Smooth muscle cell (in vitro differentiated cells): ENCODE measurements at regions not wholly inside any gene's neighbourhood (a gene's known extent, or its start where the extent isn't known, plus 50 kb on each side); places are given as distances from the start of the nearest gene placed in this dataset.

ENCODE experiments used
- DNase-seq: peaks from one replicate; lab custom pipeline; 2025; ENCODE audit not compliant: unreplicated experiment; lab: John Stamatoyannopoulos, UW
- H2AFZ ChIP-seq: fragments of 200-600 bp; sonication (generic); 2 replicates; pipeline ENCODE4 v1.6.0; 2016; ENCODE audit warnings: antibody characterized with exemption, low read depth, mild to moderate bottlenecking
- H3F3A ChIP-seq: fragments of 200-600 bp; sonication (generic); 2 replicates; pipeline ENCODE4 v1.6.0; 2017; ENCODE audit warnings: antibody characterized with exemption, low read depth
- H3K27ac ChIP-seq: fragments of 200-600 bp; sonication (generic); 2 replicates; pipeline ENCODE4 v1.5.1; 2016; ENCODE audit warnings: low read depth, mild to moderate bottlenecking
- H3K27me3 ChIP-seq: fragments of 200-600 bp; sonication (generic); 2 replicates; pipeline ENCODE4 v1.6.1; 2016; ENCODE audit warnings: low read depth, mild to moderate bottlenecking
- H3K36me3 ChIP-seq: fragments of 200-600 bp; sonication (generic); 2 replicates; pipeline ENCODE4 v1.5.1; 2016; ENCODE audit warnings: low read depth
- H3K4me1 ChIP-seq: fragments of 200-600 bp; sonication (generic); 2 replicates; pipeline ENCODE4 v1.5.1; 2016; ENCODE audit warnings: low read depth
- H3K4me2 ChIP-seq: fragments of 200-600 bp; sonication (generic); 2 replicates; pipeline ENCODE4 v1.6.0; 2016; ENCODE audit warnings: mild to moderate bottlenecking
- H3K4me3 ChIP-seq: fragments of 200-600 bp; sonication (generic); 2 replicates; pipeline ENCODE4 v1.5.1; 2016; ENCODE audit warnings: mild to moderate bottlenecking
- H3K79me2 ChIP-seq: fragments of 200-600 bp; sonication (generic); 2 replicates; pipeline ENCODE4 v1.6.0; 2016; ENCODE audit warnings: low read depth, mild to moderate bottlenecking
- H3K9ac ChIP-seq: fragments of 200-600 bp; sonication (generic); 2 replicates; pipeline ENCODE4 v1.6.0; 2016; ENCODE audit warnings: low read depth
- H3K9me3 ChIP-seq: fragments of 200-600 bp; sonication (generic); replicated peaks from 2 replicates; pipeline ENCODE4 v1.5.1; 2016; ENCODE audit warnings: low read depth
- H4K20me1 ChIP-seq: fragments of 200-600 bp; sonication (generic); 2 replicates; pipeline ENCODE4 v1.6.0; 2016; ENCODE audit warnings: low read depth
- WGBS: methylation state at CpG from one replicate; pipeline ENCODE4 v1.1.7; 2016; ENCODE audit warnings: low lambda C conversion rate; 5-methylcytosine and 5-hydroxymethylcytosine counted together
- TF ChIP-seq, protein P1 (sequence below): fragments of 200-600 bp; sonication (generic); IDR thresholded peaks from 2 replicates; pipeline ENCODE4 v1.5.1; 2017; ENCODE audit warnings: borderline replicate concordance, mild to moderate bottlenecking, antibody characterized with exemption; ENCODE audit not compliant: insufficient read depth, poor library complexity, severe bottlenecking

DNA sequence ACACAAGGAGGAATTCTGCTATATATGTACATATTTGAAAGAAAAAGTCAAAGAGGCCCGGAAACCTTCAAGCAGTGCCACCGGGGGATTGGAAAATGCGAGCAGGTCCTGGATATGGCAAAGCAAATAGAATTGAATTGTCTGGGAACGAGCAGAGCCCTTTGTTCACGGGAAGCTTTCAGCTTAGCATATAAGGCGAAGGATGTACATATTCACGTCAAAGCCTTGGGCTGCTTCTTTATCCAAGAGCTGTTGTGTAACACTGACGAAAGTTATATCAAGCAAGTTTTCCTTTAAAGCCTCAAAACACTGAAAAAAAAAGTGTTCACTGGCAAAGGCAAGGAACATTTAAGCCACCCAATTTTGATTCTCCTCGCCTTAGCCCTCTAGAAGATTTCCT, 171.0 kb downstream of the GPX5 start:
- H3K4me3 ChIP-seq: no peak overlapping the region
- H3K27me3 ChIP-seq: no peaks in the 10 kb centered on the region
- no peak overlapping the region for H3K27ac ChIP-seq
- peaks cover 8% of the 10 kb centered on the region for H3F3A ChIP-seq
- TF ChIP-seq, protein P1, sequence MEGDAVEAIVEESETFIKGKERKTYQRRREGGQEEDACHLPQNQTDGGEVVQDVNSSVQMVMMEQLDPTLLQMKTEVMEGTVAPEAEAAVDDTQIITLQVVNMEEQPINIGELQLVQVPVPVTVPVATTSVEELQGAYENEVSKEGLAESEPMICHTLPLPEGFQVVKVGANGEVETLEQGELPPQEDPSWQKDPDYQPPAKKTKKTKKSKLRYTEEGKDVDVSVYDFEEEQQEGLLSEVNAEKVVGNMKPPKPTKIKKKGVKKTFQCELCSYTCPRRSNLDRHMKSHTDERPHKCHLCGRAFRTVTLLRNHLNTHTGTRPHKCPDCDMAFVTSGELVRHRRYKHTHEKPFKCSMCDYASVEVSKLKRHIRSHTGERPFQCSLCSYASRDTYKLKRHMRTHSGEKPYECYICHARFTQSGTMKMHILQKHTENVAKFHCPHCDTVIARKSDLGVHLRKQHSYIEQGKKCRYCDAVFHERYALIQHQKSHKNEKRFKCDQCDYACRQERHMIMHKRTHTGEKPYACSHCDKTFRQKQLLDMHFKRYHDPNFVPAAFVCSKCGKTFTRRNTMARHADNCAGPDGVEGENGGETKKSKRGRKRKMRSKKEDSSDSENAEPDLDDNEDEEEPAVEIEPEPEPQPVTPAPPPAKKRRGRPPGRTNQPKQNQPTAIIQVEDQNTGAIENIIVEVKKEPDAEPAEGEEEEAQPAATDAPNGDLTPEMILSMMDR: no peak
- no peaks in the 10 kb centered on the region for H3K79me2 ChIP-seq
- no peak overlapping the region for H2AFZ ChIP-seq
- H4K20me1 ChIP-seq: no peaks in the 10 kb centered on the region
- no peaks in the 10 kb centered on the region for H3K9me3 ChIP-seq
- no peak overlapping the region for H3K9ac ChIP-seq
- H3K4me1 ChIP-seq: peaks cover 6% of the 10 kb centered on the region
- H3K36me3 ChIP-seq: no peaks in the 10 kb centered on the region
- DNase-seq: no peak
- no peak overlapping the region for H3K4me2 ChIP-seq
- 72% methylated on average over 9 of the region's 9 CpGs for WGBS

DNA sequence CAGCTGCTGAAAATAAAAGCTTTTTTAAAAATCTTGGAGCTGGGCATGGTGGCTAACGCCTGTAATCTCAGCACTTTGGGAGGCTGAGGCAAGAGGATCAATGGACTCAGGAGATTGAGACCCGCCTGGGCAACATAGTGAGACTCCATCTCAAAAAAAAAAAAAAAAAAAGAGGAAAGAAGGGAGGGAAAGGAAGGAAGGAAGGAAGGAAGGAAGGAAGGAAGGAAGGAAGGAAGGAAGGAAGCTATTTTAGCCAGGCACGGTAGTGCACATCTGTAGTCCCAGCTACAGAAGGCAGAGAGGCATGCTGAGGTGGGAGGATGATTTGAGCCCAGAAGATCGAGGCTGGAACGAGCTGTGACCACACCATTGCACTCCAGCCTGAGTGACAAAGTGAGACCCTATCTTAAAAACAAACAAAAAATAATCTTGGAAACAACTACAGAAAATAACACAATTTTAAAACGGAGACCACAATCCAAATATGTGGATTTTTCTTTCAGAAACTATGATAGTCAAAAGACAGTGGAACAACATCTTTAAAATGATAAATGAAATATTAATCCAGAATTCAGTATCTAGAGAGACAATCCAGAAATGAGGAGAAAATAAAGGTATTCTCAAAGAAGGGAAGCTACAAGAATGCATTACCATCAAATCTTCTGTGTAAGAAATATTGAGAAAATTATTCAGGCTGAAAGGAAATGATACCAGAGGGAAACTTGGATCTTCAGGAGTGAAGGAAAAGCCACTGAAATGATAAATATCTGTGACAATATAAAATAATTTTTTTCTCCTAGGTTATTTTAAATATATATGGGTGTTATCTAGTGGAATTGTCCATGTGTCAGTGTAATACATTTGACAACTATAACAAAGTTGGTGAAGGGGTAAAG, 182.0 kb downstream of the GPX5 start:
- no peak for DNase-seq

DNA sequence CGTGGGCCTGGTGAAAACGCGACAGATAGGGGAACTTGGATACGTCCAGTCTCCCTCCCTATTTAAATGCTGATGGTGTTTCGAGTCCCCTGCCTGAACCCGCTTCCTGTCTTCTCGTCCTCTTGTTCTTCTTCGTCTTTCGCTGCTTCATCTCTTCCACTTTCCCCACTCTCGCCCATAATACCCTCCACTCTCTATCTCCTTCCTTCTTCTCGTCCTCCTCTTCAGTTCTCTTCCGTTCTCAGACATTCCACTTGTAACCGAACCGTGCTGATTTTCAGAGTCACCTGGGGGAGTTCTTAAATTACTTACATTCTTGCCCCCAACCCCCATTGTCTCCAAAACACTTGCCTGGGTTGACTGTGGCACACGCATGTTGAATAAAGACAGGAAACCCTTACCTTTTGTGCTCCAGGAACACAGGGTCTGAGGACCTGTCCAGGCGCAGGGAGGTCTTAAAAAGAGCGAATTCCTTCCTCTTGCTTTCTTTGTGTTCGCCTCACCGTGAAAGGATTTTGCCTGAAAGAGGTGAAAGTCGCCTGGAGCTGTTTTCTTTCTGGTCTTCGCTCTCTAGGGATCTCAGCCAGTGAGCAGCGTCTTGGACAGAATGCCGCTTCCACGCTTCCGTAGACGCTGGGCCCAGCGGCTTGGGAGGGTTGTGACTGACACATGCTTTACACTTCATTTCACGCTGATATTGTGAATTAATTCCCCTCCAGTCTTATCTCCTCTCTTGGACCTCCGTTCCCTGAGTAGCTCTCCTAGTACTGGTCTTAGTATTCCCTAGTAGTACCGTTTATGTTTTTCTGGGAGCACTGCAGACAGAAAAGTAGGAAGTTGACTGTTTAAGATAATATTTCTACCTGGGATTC, 184.0 kb downstream of the GPX5 start:
- no peak overlapping the region for H3K27ac ChIP-seq
- peak overlapping the region; percentile 100 for H2AFZ ChIP-seq
- 2% methylated on average over 30 of the region's 30 CpGs for WGBS
- no peaks in the 10 kb centered on the region for H3K27me3 ChIP-seq
- H4K20me1 ChIP-seq: no peaks in the 10 kb centered on the region
- H3K36me3 ChIP-seq: no peaks in the 10 kb centered on the region
- DNase-seq: no peak
- TF ChIP-seq, protein P1: no peak
- H3F3A ChIP-seq: peaks cover 5% of the 10 kb centered on the region
- peak overlapping the region; percentile 40 for H3K9ac ChIP-seq
- H3K79me2 ChIP-seq: no peaks in the 10 kb centered on the region
- H3K4me3 ChIP-seq: peak overlapping the region; percentile 66
- H3K4me2 ChIP-seq: peak overlapping the region; percentile 90
- no peaks in the 10 kb centered on the region for H3K9me3 ChIP-seq
- H3K4me1 ChIP-seq: peaks cover 6% of the 10 kb centered on the region

More for the DNA sequence above, 182.0 kb downstream of the GPX5 start:
- H4K20me1 ChIP-seq: no peaks in the 10 kb centered on the region
- peaks cover 5% of the 10 kb centered on the region for H3F3A ChIP-seq
- H3K4me1 ChIP-seq: peaks cover 6% of the 10 kb centered on the region
- H3K27me3 ChIP-seq: no peaks in the 10 kb centered on the region
- H3K9ac ChIP-seq: no peak overlapping the region
- no peak overlapping the region for H3K27ac ChIP-seq
- TF ChIP-seq, protein P1: no peak
- no peak overlapping the region for H2AFZ ChIP-seq
- H3K79me2 ChIP-seq: no peaks in the 10 kb centered on the region
- no peaks in the 10 kb centered on the region for H3K9me3 ChIP-seq
- H3K4me3 ChIP-seq: no peak overlapping the region
- H3K4me2 ChIP-seq: no peak overlapping the region
- 91% methylated on average over 6 of the region's 6 CpGs for WGBS
- no peaks in the 10 kb centered on the region for H3K36me3 ChIP-seq
